Kidney (tissue), 13 donors: ENCODE measurements at regions not wholly inside any gene's neighbourhood (a gene's known extent, or its start where the extent isn't known, plus 50 kb on each side); places are given as distances from the start of the nearest gene placed in this dataset.

Experiments used
- DNase-seq, 5 donors: peaks; one replicate each; pipeline ENCODE4 v3.0.0-alpha.2; 2013 to 2020
- FAIRE-seq: peaks from 2 replicates; lab custom pipeline; 2012; peaks lifted over from hg19 to GRCh38; lab: Jason Lieb, UNC
- H3K27ac ChIP-seq, 2 donors: one replicate each; pipeline ENCODE4 v1.7.0; 2013; ENCODE audit warnings: low read depth in 2 of 2, low read length in 2 of 2, inconsistent platforms in 1 of 2
- H3K27me3 ChIP-seq: one replicate; pipeline ENCODE4 v1.7.1; 2013; ENCODE audit warnings: low read length, inconsistent platforms; ENCODE audit not compliant: control insufficient read depth, insufficient read depth
- H3K36me3 ChIP-seq, 3 donors: one replicate each; pipeline versions ENCODE4 v1.7.0 to v1.7.1; 2013; ENCODE audit warnings: low read length in 3 of 3, control low read depth in 1 of 3, inconsistent platforms in 1 of 3; ENCODE audit not compliant: insufficient read depth in 3 of 3, control insufficient read depth in 2 of 3
- H3K4me1 ChIP-seq, 3 donors: one replicate each; pipeline versions ENCODE4 v1.7.0 to v1.7.1; 2013; ENCODE audit warnings: low read length in 3 of 3, inconsistent platforms in 1 of 3, low read depth in 1 of 3; ENCODE audit not compliant: control insufficient read depth in 2 of 3, insufficient read depth in 2 of 3
- H3K4me3 ChIP-seq, 3 donors: one replicate each; pipeline versions ENCODE4 v1.7.0 to v1.8.1; 2013; ENCODE audit warnings: low read length in 3 of 3, control low read depth in 1 of 3, inconsistent platforms in 1 of 3
- H3K9ac ChIP-seq, 3 donors: one replicate each; pipeline versions ENCODE4 v1.7.0 to v1.7.1; 2013; ENCODE audit warnings: low read length in 3 of 3, control low read depth in 1 of 3, inconsistent platforms in 1 of 3
- H3K9me3 ChIP-seq, 3 donors: one replicate each; pipeline versions ENCODE4 v1.7.0 to v1.7.1; 2013; ENCODE audit warnings: low read length in 3 of 3, control low read depth in 1 of 3, inconsistent platforms in 1 of 3; ENCODE audit not compliant: control insufficient read depth in 2 of 3, insufficient read depth in 1 of 3
- CTCF ChIP-seq: IDR thresholded peaks from 3 replicates; pipeline ENCODE4 v1.5.1; 2012; ENCODE audit warnings: mild to moderate bottlenecking, moderate library complexity, borderline replicate concordance; ENCODE audit not compliant: insufficient read depth; ENCODE audit errors: extremely low read depth
- intact Hi-C: fragments of 100-400 bp; cut with DNase I; formaldehyde crosslinking; loops from one replicate; pipeline ENCODE4 v1.11.1; 2022
- donor health status: control.
- donor health status: control.
- donor health status: control.
- donor health status: control.
- donor health status: control.
- donor health status: DM: yes; HTN: yes; CAD: no.
- donor health status: Normal renal cell carcinoma (clear cell type).

GRCh38 chr3:72451841-72452240 is 396.4 kb downstream of the SHQ1 start:
- TF ChIP-seq CTCF, result no peak
- H3K27ac ChIP-seq, result no peak overlapping the region
- peaks cover 0 to 4% (median 0%) of the 10 kb centered on the region in 3 donors for H3K4me1 ChIP-seq
- intact Hi-C loops, result no loop called here
- H3K9me3 ChIP-seq, result no peaks in the 10 kb centered on the region
- H3K27me3 ChIP-seq, result no peaks in the 10 kb centered on the region
- DNase-seq (no peak), FAIRE-seq (no peak)
- H3K36me3 ChIP-seq, result no peaks in the 10 kb centered on the region
- no peak overlapping the region for H3K4me3 ChIP-seq
- H3K9ac ChIP-seq, result no peak overlapping the region

GRCh38 chr3:72449551-72449950 is 398.7 kb downstream of the SHQ1 start:
- no peak for TF ChIP-seq CTCF
- H3K4me3 ChIP-seq, result no peak overlapping the region
- H3K9ac ChIP-seq, result no peak overlapping the region
- H3K27me3 ChIP-seq, result no peaks in the 10 kb centered on the region
- intact Hi-C loops, result no loop called here
- no peaks in the 10 kb centered on the region for H3K9me3 ChIP-seq
- no peak for DNase-seq
- FAIRE-seq, result no peak
- H3K4me1 ChIP-seq, result peaks cover 0 to 10% (median 4%) of the 10 kb centered on the region in 3 donors
- H3K27ac ChIP-seq, result no peak overlapping the region
- no peaks in the 10 kb centered on the region for H3K36me3 ChIP-seq

- no peak for DNase-seq
- Histone ChIP-seq H3K9me3 (no peaks in the 10 kb centered on the region), H3K36me3 (no peaks in the 10 kb centered on the region), H3K27me3 (no peaks in the 10 kb centered on the region), H3K27ac (no peak overlapping the region), H3K4me1 (peaks cover 0 to 15% (median 4%) of the 10 kb centered on the region in 3 donors), H3K4me3 (no peak overlapping the region), H3K9ac (no peak overlapping the region)
- intact Hi-C loops, result no loop called here
- FAIRE-seq, result no peak
- no peak for TF ChIP-seq CTCF
Observed at GRCh38 chr3:72448858-72449257, 399.4 kb downstream of the SHQ1 start.

GRCh38 chr3:72448375-72448823 is 399.8 kb downstream of the SHQ1 start:
- no peak overlapping the region for H3K27ac ChIP-seq
- no peak overlapping the region for H3K9ac ChIP-seq
- FAIRE-seq, result no peak
- no peaks in the 10 kb centered on the region for H3K9me3 ChIP-seq
- DNase-seq, result no peak
- no peaks in the 10 kb centered on the region for H3K27me3 ChIP-seq
- H3K4me3 ChIP-seq, result no peak overlapping the region
- no peak for TF ChIP-seq CTCF
- H3K36me3 ChIP-seq, result no peaks in the 10 kb centered on the region
- intact Hi-C loops, result no loop called here
- peaks cover 0 to 20% (median 6%) of the 10 kb centered on the region in 3 donors for H3K4me1 ChIP-seq
